GM21367 (cell line): ENCODE measurements at regions not wholly inside any gene's neighbourhood (a gene's known extent, or its start where the extent isn't known, plus 50 kb on each side); places are given as distances from the start of the nearest gene placed in this dataset.

ENCODE experiments used
- ATAC-seq: cut with Tn5 transposase; IDR thresholded peaks from one replicate; pipeline ENCODE4 v1.9.1; 2021; ENCODE audit not compliant: unreplicated experiment

DNA sequence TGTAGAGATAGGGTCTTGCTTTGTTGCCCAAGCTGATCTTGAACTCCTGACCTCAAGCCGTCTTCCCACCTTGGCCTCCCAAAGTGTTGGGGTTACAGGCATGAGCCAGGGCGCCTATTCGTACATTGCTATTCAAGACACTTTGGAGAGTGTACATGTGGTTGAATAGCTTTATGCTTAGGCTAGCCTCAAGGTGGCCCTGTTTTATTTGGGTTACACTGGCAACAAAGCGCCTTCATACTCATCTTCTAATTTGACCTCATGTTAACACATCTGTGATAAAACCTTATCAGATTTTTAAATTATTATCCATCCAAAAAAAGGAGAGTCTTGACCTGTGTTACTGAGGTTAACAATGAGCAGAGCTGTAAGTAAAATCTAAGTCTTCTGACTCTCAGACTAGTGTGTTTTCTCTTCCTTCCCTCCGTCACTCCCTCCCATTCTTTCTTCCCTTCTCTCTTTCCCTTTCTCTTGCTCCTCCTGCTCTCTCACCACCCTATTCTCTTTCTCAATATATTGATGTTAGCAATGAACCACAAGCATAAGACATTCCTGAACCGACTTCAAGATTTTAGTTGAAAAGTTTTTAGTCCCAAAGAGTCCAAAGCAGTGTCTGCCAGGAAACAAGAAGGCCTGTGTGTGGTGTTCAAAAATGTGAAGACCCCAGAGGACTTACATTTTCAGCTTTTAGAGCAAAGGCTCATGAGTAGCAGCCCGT is 603.7 kb upstream of the CFAP20DC start:
- ATAC-seq = no peak

DNA sequence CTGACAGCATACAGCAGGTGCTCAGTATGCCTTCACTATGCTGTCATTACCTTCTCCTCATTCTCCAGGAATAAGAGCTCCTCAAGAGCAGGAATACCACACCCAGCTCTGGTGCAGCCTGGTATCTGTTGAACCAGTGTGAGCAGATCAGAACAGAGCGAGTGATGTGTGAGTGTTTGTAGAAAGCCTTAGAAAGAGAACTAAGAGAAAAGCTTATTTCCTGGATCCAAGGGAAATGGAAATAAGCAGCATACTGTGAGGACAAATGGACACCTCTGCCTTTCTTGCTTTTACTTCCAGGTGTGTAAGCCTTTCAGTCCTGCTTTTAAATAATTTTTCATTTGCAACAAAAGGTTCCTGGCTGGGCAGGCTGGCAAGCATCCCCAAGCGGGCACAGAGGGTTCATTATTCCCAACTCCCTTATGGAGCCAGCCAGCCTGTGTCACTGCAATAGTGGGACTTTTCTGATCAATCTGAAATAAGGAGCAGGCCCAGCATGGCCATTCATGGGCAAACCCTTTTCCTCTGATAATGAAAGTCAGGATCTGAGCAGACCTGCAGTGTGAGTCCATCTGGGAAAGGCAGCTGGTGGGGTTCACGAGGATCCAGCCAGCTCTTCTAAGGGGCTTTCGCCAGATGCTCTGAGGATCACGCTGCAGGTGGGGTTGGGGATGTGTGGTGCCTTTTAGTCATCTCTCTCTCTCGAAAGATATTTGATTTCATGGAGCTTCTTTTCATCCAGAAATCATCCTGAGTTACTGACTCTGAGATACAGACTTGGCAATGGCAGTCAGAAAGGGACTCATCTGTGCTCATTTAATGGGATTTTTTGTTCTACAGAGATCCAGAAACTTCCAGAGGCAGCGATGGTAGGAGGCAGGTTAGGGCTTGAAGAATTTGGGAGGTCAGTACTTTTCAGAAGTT is 594.9 kb upstream of the CFAP20DC start:
- no peak for ATAC-seq

DNA sequence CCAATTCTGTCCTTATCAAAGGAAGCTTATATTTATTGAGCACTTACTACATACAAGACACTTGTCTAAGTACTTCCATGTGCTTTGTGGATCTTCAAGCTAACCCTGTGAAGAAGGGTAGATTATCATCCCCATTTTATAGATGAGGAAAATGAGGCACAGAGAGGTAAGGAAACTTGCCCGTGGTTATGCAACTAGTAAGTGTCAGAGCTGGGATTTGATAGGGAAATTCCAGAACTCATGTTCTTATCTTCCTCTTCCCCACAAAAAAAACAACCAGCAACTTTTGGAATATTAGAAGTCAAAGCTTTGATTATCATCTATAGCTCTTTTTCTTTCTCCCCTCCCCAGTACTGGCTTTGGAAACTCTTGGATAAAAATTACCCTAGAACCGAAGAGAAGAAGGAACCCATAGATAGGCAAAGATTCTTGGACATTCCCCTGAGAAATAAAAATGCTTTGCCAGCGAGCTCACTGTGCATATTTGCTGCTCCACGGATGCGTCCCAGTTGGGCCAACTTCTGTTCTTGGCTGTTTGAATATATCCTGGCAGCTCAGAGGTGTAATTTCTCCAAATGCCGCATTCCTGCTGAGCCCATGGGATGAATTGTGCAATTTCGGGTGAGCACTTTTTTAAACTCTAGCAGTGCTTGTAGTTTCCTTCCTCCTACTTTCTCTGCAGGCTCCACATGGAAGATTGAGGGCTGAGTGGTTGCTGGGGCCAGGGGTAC is 591.5 kb upstream of the CFAP20DC start:
- no peak for ATAC-seq

DNA sequence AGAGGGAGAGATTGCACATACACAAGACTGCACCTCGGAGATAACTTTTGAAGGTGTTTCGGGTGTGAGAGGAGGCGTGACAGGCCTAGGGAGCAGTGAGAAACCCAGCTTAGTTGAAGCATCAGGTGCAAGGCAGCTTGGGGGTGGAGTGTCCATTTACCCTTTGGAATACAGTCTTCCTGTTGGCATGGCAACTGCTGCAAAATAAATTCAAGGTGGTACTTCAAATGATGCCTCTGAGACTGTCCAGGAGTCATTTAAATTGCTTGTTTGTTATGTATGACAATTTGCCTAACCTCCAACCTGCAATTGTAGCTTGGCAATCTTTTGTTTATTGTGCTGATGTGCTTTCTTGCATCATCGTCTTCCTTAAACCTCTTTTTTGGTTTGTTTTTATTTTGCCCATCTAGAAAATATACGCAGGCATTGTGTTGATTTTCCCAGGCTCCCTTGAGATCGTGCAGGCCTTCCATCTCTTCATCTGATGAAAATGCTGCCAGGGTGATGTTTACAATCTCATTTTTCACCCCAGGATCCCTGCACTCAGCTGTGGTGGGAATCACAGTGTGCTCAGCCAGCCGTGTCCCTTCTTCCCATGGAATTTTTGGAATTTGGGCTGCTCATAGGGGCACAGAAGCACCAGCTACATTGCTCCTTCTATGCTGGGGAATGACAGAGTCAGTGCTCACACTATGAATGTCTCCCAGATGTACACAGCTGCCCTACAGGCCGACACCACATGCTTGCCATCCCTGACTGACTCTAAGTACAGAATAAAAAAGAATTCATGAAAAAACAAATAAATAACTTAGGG is 583.1 kb upstream of the CFAP20DC start:
- no peak for ATAC-seq

DNA sequence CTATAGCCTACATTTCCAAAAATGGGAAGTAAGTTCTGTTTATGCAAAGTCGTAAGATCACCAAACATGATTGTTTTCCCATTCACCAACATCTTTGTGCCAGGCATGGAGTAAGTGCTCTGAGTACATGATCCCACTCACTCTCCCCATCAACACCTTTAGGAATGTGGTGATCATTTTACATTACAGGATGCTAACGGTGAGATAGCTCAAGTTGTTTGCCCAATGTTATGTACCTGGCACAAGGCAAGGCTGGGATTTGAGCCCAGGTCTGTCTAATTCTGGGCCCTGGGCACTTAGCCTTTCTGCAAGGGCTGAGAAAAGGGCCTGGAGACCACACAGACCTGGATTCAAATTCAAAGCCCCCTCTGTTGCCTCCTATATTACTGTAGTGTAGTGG is 581.7 kb upstream of the CFAP20DC start:
- no peak for ATAC-seq

DNA sequence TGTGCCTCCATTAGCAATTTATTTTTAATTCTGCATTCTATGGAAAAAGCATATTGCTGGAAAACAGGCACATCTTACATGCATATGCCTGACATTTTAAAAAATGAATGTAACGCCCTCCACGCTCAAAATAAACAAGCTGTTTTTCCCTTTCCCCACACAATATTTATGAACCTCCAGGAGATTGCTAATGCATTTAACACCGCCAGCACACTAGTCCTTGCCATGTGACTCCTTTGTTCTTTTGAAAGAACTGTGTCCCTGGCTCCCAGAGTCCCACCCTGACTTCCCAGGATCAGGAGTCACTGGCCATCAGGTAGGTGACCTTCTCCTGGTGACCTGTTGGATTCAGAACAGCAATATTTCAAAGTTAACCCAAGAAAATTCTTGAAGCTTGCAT is 571.2 kb upstream of the CFAP20DC start:
- ATAC-seq = no peak

DNA sequence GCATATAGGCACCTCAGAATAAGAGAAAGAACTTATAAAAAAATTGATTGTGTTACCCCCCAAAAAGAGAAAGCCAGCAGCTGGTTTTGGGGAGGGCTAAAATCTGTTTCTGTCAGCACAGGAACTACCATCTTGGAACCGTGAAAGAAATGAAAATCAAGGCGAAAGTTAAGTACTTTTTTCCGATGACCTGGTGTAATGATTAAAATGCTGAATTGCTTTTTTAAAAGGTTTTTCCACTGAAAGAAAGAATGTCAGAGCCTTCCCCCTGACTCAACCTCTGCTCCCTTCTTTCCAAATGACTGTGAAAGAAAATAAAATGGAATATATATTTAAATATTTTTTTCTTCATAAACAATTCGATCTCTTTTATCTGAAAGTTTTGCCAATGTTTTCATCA is 570.5 kb upstream of the CFAP20DC start:
- ATAC-seq = no peak

DNA sequence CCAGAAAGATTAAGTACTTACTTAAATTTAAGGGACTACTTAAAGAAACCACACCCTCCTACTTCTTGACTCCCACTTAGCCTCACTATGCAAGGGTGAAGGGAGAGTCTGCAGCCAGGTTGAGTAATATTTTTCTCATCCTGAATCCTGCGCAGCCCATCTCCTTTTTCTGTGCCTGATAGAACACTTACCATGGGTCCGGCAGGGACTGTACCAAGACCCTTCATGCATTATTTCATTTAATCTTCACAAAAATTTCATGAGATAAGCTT is 562.6 kb upstream of the CFAP20DC start:
- ATAC-seq = no peak

DNA sequence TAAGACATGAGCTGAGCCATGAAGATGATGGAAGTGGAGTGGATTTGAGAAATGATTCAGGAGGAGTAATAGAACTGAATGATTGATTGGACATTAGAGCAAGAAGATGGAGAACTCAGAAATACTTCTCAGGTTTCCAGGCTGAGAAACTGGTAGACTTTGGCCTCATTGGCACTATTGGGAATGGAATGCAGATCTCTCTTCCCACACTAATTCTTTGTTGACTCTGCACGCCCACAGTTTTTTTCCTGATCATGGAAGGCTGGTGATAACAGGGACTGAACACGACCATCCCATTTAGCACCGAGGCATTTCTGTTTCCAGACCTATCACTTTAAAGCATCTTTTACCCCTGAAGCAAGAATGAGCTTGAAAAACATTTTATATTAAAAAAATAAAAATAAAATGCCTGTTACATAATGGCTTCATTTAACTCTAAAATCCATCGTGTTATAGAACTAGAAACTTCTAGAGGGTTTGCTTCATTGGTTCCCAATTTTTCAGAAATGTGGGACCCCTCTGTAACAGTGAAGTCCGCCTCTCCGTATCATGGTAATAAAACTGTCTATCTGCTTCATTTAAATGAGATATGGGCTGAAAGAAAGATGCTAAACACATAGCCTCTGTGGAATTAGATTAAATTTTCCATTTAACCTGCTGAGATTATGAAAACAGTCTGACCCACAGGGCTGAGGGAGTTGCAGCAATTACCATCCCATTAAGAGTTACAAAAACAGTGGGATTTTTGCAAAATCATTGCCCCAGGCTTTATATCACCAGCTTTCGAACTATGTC is 562.0 kb upstream of the CFAP20DC start:
- ATAC-seq = no peak

DNA sequence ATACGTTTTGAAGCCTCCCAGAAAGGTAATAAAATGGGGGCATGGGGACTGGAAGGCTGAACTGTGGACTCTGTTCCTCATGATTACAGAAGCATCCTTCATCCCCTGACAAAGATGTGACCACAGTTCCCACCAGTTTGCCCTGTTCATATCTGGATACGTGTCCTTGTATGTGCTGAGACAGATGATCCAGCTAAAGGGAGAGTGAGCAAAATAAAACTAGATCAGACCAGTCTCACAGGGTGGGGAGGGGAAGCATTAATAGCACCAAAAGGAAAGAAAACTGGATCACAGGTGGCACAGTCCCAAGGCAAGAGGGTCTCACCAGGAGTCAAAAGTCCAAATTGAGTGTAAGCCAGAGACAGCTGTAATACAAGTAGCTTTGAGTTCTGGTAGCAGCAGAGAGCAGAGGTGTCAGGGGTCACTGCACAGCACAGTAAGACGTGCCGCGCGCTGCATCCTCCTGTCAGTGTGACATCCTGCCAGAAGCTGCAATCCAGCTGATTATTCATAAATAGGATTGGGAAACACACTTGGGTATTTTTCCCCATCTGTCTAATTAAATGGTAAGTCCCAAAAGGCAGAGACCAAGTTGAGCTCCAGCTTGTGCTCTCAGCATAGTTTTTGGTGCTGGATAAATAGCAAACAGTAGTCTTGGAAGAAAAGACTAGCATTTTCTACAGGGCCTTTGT is 560.0 kb upstream of the CFAP20DC start:
- no peak for ATAC-seq

DNA sequence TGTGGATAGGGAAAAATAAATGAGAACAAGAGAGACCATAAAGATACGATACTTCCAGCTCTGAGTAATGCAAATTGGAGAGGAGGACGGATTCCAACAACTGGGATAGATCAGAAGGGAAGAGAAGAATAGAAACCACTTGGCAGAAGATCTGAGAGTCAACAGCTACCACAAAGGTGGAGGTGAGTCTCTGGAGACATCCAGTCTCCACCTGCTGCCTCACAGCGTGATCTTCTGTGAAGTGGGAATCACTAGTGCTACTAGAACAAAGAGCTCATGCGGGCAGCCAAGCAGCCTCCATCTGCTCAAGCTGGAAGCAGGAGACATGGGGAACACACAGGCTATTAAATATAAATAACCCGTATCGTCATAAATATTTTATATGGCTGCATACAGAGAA is 558.5 kb upstream of the CFAP20DC start:
- ATAC-seq = no peak

DNA sequence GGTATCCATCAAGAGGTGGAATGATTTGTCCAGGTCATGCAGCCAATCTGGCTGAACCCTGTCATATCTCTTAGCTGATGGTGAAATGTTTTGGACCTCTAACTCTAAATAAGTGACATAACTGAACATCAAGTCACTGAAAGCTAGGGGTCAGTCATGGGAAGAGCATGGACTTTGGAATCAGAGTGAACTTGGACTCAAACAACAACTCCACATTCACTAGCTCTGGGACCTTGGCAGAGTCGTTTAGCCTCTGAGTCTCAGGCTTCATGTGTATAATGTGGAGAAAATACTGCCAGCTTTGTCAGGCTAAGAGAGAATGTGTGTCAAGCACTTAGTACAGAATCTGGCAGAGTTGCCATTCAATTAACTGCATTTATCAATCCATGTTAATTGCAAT is 557.8 kb upstream of the CFAP20DC start:
- ATAC-seq = no peak

DNA sequence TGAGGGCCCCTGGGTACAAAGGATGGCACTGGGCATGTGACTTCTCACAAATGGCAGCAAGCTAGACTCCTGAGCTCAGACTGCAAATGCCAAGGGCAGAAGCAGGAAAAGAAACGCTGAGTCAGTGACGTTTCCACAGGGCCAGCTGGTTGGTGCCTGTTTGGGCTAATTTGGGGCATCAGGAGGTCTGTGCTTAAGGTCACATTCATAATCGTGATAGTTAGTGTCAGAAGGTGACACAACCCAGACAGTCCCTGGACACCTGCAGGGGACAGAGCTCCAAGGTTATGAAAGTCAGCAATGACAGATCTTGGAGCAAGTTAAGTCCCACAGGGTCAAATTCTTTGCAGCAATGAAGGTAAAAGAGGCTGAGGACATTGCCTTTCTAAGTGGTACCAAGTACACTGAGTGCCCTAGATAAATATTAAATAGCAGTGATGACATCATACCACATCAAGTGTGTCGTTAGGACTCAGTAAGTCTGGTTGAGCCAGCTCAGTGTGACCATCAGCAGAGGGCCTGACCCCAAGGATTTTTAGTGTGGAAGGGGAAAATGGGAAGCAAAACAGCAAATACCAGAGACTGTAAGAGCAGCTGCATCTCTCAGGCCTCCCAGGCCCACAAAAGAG is 556.9 kb upstream of the CFAP20DC start:
- ATAC-seq = no peak

DNA sequence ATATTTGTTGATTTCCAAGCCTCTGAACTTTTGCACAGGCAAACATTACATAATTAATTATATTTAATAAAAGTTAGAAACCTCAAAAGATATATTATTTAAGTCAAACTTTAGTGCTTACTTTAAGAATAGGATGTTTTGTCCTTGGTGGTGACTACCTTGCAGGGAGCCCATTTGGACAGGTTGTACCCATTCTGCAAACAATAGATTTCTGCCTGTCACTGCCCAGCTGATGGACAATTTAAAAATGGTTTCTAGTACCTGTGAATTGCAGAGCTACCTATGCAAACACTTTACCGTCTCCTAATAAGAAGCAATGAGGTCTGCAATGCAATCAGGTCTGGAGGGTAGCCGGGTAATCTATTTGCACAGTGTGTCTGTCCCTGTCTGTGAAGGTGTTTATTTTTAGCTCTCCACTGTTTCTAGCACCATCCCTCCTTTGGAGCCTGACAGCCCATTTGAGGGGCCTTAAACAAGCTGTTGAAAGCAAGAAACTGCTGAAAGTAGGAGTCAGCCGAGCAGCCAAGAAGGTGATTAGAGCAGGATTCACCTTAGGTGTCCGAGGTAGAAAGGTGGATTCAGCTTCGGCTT is 556.2 kb upstream of the CFAP20DC start:
- ATAC-seq = no peak

DNA sequence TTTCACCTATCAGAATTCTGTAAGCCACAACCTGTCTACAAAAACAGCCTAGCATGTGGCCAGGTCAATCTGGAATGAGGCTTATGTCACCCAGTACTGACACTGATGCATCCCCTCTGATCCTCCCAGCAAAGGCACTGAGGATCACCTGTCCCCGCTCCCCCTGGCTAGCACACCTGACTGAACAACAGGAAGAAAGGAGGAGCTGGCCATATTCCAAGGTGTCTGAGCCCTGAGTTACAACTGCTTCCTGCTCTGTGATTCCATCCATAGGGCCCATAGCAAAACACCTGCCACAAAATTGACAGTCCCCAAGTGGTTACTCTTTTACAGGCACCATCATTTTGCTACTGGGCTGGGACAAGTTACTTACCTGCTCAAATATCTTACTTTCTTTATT is 555.5 kb upstream of the CFAP20DC start:
- ATAC-seq = no peak

DNA sequence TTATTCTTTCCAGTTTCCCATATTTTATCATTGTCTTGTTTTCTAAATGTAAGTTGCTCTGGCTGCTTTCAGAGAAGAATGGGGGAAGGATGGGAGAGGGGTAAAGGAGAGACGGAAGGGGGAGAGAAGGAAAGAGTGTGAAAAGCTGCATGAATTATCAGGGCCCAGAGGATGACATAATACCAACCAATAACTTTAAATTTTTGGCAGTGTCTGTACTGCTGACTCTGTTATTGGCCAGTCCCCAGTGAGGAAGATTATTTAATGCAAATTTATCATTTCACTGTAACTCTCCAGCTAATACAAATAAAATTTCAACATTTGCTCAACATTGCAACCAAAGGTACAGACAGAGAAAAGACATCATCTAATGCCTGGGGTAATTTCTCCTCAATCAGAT is 551.7 kb upstream of the CFAP20DC start:
- ATAC-seq = no peak

DNA sequence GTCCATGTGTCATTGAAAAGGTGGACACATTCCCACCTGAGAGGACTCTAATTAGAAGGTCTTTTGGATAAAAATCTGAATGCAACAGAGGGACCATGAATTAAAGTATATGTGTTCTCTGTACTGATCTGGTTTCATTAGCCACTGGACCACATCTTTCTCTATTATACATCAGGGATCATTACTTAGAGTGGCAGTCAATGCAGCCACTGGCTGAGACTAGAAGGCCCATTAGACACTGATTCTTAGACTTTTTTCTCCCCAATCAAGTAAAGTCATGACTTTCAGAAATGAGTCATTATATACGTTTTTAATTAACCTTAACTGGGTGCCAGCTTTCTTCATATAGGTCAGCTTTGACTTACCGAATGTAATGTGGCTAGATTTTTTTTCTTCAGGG is 550.8 kb upstream of the CFAP20DC start:
- ATAC-seq = no peak

DNA sequence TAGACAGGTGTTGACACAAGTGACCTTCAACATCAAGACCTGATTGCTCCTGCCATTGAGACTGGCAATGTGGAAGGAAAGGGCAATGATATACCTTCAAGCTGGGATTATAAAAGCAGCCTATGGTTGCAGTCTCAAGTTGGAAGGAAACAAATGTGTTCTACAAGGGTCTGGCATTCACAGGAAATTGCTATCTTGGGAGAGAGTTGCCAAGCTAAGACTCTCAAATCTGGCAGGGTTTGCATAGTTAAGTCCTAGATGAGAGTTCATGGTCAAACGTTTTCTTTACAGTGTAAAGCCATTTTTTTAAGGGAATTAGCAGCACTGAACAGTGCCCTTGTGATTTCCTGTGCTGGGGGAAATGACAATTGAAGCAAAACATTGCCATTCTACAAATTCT is 546.9 kb upstream of the CFAP20DC start:
- no peak for ATAC-seq

DNA sequence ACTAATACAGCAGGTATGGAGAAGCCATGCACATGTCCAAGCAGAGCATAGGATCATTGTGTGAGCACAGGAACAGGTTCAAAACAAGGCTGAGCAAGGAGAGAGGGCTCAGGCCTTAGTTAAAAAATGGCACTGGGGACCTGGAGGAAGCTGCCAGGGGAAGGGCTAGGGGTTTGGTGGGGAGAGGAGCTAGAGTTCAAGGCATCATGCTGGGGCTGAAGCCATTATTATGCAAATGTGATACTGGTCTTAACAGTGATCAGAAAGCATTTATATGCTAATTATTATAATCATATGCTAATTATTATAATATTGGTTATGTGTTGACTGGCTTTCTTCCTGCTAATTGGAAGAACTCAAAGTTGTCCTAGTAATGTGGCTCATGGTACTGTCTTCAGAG is 546.0 kb upstream of the CFAP20DC start:
- no peak for ATAC-seq
